Lower leg skin (tissue), 3 donors: ENCODE measurements at regions not wholly inside any gene's neighbourhood (a gene's known extent, or its start where the extent isn't known, plus 50 kb on each side); places are given as distances from the start of the nearest gene placed in this dataset.
"Not testable (repeated sequence)": the region's sequence is repeated elsewhere in the genome, so short reads cannot be mapped to it uniquely, and the experiment has no call there.

Experiments
- CTCF ChIP-seq, 3 donors: fragments of 450-650 bp; IDR thresholded peaks; one replicate each; pipeline ENCODE4 v1.5.1; 2016; ENCODE audit warnings: antibody characterized with exemption in 3 of 3, mild to moderate bottlenecking in 3 of 3, moderate library complexity in 2 of 3
- POLR2A ChIP-seq, 2 donors: fragments of 450-650 bp; IDR thresholded peaks; one replicate each; pipeline ENCODE4 v1.6.1; 2016 to 2017; ENCODE audit warnings: antibody characterized with exemption in 2 of 2, mild to moderate bottlenecking in 1 of 2, moderate library complexity in 1 of 2

DNA sequence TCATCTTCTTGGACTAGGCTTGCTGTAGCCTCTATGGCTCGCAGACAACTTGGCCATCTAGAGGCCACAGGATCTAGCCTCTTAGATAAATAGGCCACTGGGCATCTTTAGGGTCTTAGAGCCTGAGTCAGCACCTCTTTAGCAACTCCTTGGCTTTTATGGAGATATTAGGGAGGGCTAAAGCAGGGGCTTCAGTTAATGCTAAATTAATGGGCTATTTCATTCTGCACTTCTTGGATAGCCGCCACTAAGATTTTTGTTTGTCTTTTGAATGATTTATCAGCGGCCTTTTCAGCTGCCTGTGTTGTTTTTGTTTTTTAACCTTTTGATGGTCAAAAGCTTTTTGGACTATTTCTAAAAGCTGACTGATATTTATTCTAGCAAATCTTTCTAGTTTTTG lies 118.3 kb downstream of the UNC93B1 start:
- TF ChIP-seq CTCF, POLR2A (IDR thresholded peaks at IDR 0.05): not testable (repeated sequence)
